ENCODE measurements at regions not wholly inside any gene's neighbourhood (a gene's known extent, or its start where the extent isn't known, plus 50 kb on each side); places are given as distances from the start of the nearest gene placed in this dataset.

- DNase-seq (ENCODE audit: low read depth in 2 of 2, low spot score in 1 of 2): no peak
Measured at GRCh38 chr6:113529879-113530278, 327.3 kb upstream of the MARCKS start.

- no peak for DNase-seq (ENCODE audit: low read depth in 2 of 2, low spot score in 1 of 2)
Measured at GRCh38 chr6:113530769-113531168, 326.4 kb upstream of the MARCKS start.

GRCh38 chr6:113539202-113539601 is 317.9 kb upstream of the MARCKS start:
- no peak for DNase-seq (ENCODE audit: low read depth in 2 of 2, low spot score in 1 of 2)

- no peak for DNase-seq (ENCODE audit: low read depth in 2 of 2, low spot score in 1 of 2)
Measured at GRCh38 chr6:113539623-113540022, 317.5 kb upstream of the MARCKS start.

- DNase-seq (ENCODE audit: low read depth in 2 of 2, low spot score in 1 of 2): no peak
Measured at GRCh38 chr6:113540466-113540865, 316.7 kb upstream of the MARCKS start.

- no peak for DNase-seq (ENCODE audit: low read depth in 2 of 2, low spot score in 1 of 2)
Measured at GRCh38 chr6:113551168-113551567, 306.0 kb upstream of the MARCKS start.

GRCh38 chr6:113556775-113557174 is 300.4 kb upstream of the MARCKS start:
- no peak for DNase-seq (ENCODE audit: low read depth in 2 of 2, low spot score in 1 of 2)

GRCh38 chr6:113558431-113558830 is 298.7 kb upstream of the MARCKS start:
- DNase-seq (ENCODE audit: low read depth in 2 of 2, low spot score in 1 of 2): no peak

- DNase-seq (ENCODE audit: low read depth in 2 of 2, low spot score in 1 of 2): no peak
Measured at GRCh38 chr6:113558966-113559365, 298.2 kb upstream of the MARCKS start.

GRCh38 chr6:113560376-113560775 is 296.8 kb upstream of the MARCKS start:
- no peak for DNase-seq (ENCODE audit: low read depth in 2 of 2, low spot score in 1 of 2)

- DNase-seq (ENCODE audit: low read depth in 2 of 2, low spot score in 1 of 2): no peak
Measured at GRCh38 chr6:113560908-113561307, 296.2 kb upstream of the MARCKS start.

- no peak for DNase-seq (ENCODE audit: low read depth in 2 of 2, low spot score in 1 of 2)
Measured at GRCh38 chr6:113562248-113562647, 294.9 kb upstream of the MARCKS start.

GRCh38 chr6:113564371-113565171 is 292.6 kb upstream of the MARCKS start:
- DNase-seq (ENCODE audit: low read depth in 2 of 2, low spot score in 1 of 2): no peak

- no peak for DNase-seq (ENCODE audit: low read depth in 2 of 2, low spot score in 1 of 2)
Measured at GRCh38 chr6:113565306-113565705, 291.8 kb upstream of the MARCKS start.

- no peak for DNase-seq (ENCODE audit: low read depth in 2 of 2, low spot score in 1 of 2)
Measured at GRCh38 chr6:113570161-113570560, 287.0 kb upstream of the MARCKS start.

- DNase-seq (ENCODE audit: low read depth in 2 of 2, low spot score in 1 of 2): no peak
Measured at GRCh38 chr6:113570641-113571040, 286.5 kb upstream of the MARCKS start.

GRCh38 chr6:113574147-113574546 is 283.0 kb upstream of the MARCKS start:
- no peak for DNase-seq (ENCODE audit: low read depth in 2 of 2, low spot score in 1 of 2)

- no peak for DNase-seq (ENCODE audit: low read depth in 2 of 2, low spot score in 1 of 2)
Measured at GRCh38 chr6:113576310-113576709, 280.8 kb upstream of the MARCKS start.

- DNase-seq (ENCODE audit: low read depth in 2 of 2, low spot score in 1 of 2): no peak
Measured at GRCh38 chr6:113578691-113579090, 278.5 kb upstream of the MARCKS start.

GRCh38 chr6:113584767-113585166 is 272.4 kb upstream of the MARCKS start:
- no peak for DNase-seq (ENCODE audit: low read depth in 2 of 2, low spot score in 1 of 2)

GRCh38 chr6:113585246-113585645 is 271.9 kb upstream of the MARCKS start:
- no peak for DNase-seq (ENCODE audit: low read depth in 2 of 2, low spot score in 1 of 2)

- no peak for DNase-seq (ENCODE audit: low read depth in 2 of 2, low spot score in 1 of 2)
Measured at GRCh38 chr6:113586413-113587077, 270.6 kb upstream of the MARCKS start.

Measured in stimulated activated CD8-positive, alpha-beta memory T cell treated with anti-CD3 and anti-CD28 coated beads, Interleukin-4, amount 100 ng/mL, for 4 hours (primary cell).